ENCODE measurements at regions not wholly inside any gene's neighbourhood (a gene's known extent, or its start where the extent isn't known, plus 50 kb on each side); places are given as distances from the start of the nearest gene placed in this dataset.

DNA sequence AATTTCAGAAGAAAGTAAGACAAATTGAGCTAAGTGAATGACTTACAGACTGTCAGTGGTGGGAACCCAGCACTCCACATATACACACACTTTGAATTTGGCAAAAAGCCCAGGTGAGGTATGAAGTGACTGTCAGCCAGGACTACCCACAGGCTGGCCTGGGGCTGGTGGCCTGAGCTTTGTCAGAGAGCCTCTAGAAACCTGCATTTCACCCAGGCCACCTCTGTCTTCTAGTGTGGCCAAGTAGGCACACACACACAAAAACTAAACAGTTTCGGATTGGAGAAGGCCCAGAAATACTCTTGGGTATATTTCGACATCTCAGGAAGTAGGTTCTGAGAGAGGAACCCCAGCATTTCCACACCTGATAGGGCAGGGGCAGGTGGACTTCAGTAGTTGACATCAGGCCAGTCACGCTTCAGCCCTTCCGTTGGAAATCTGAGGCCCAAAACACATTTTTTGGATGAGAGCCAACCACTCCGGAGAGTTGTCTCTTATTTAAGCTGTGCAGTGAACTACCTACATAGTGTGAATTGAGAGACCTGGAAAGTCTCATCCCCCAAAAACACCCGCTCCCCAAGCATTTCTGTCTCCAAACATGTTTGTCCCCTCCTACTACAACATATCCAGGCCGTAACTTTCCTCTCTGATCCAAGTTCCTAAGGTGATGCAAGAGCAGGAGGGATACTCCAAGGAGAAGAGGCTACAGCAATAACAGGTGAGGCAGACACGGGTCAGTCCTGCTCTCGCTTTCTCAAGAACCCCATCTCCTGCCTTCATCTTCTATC is 167.2 kb upstream of the PROX1 start:
- H3K9me3 Mint-ChIP-seq: no peaks in the 10 kb centered on the region
- no peaks in the 10 kb centered on the region for H3K36me3 Mint-ChIP-seq (ENCODE audit: low read depth)
- no peaks in the 10 kb centered on the region for H3K4me1 Mint-ChIP-seq
- no peak overlapping the region for H3K4me3 Mint-ChIP-seq
- no peak for DNase-seq
- CTCF ChIA-PET: no interaction called here
- no peaks in the 10 kb centered on the region for H3K27me3 Mint-ChIP-seq
- POLR2A ChIA-PET: no interaction called here
- H3K27ac Mint-ChIP-seq: no peak overlapping the region

DNA sequence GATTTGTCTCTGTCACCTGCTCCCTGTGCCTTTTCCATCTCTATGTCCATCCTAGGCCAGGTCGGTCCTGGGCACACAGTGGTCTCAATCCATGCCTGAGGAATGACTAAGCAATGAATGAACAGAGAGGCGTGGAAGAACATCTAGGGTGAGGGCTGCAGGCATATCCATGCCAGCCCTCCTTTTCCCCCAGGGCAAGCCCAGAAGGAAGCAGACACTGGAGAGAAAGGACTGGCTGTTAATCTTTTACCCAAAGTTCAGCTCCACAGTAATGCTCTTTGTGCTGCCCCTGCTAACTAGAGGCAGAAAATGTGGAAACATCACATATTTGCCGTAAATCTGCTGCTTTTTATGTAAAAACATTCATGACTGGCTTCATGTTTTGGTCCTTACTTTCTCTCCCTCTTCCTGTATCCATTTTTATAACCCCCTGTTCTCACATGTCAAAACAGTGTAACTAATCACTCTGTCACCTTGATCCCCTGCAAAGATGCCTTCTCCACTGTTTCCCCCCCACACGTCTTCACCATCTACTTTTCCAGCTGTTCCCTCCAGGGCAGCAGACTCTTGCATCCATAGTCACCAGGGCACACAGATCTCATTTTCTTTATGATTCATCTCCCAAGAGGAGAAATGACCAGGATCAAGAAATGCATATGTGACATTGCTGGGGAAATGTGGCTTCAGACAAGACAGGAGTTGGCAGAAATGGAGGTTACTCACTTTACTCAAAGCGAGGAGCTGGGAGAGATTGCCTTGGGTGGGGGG is 166.4 kb upstream of the PROX1 start:
- Mint-ChIP-seq H3K4me3 (no peak overlapping the region), H3K9me3 (no peaks in the 10 kb centered on the region), H3K27ac (no peak overlapping the region), H3K27me3 (no peaks in the 10 kb centered on the region), H3K36me3 (ENCODE audit: low read depth) (no peaks in the 10 kb centered on the region), H3K4me1 (no peaks in the 10 kb centered on the region)
- CTCF ChIA-PET: no interaction called here
- POLR2A ChIA-PET: no interaction called here
- DNase-seq: no peak

- no peak for DNase-seq
- Mint-ChIP-seq H3K27me3 (no peaks in the 10 kb centered on the region), H3K4me1 (no peaks in the 10 kb centered on the region), H3K9me3 (no peaks in the 10 kb centered on the region), H3K36me3 (ENCODE audit: low read depth) (no peaks in the 10 kb centered on the region), H3K27ac (no peak overlapping the region), H3K4me3 (no peak overlapping the region)
- ChIA-PET CTCF (no interaction called here), POLR2A (no interaction called here)
Measured at GRCh38 chr1:213821943-213822334, 165.8 kb upstream of the PROX1 start.

DNA sequence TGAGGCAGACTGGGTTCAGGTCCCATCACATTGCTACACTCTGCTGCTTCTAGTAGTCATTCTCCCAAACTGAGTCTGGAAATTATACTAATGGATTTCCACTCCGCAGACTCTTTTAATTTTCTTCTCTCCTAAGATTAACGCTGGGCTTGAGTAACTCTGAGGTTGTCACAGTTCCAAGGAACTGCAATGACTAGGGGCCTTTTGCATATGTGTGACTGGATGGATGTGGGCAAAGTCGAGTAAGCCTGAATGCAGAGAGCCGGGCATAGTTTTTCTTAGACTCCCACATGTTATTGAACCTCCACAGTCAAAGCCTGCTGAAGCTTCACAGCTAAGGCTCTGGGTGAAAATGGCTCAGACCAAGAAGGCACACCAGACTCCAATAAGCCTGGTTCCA is 160.9 kb upstream of the PROX1 start:
- no peaks in the 10 kb centered on the region for H3K36me3 Mint-ChIP-seq (ENCODE audit: low read depth)
- H3K27ac Mint-ChIP-seq: no peak overlapping the region
- no peaks in the 10 kb centered on the region for H3K9me3 Mint-ChIP-seq
- DNase-seq: no peak
- ChIA-PET CTCF (no interaction called here), POLR2A (no interaction called here)
- H3K4me3 Mint-ChIP-seq: no peak overlapping the region
- H3K4me1 Mint-ChIP-seq: no peaks in the 10 kb centered on the region
- no peaks in the 10 kb centered on the region for H3K27me3 Mint-ChIP-seq

DNA sequence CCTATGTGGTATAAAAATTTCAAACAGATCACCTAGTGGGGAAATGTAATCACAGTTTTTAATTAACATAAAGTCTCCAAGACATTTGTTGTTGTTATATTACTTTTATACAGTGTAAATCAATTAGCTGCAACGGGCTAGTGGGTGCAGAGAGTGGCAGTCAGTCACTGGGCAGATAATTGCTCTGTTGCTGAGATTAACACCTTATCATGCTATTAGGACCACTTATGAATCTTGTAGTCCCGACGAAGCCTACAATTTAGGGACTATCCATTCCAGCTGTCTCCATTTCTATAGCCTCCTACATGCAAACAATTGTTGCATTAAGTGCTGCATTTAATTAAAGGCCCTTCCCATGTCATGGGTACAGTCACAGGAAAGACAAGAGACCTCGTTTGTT is 158.9 kb upstream of the PROX1 start:
- CTCF ChIA-PET: no interaction called here
- no peak overlapping the region for H3K27ac Mint-ChIP-seq
- DNase-seq: no peak
- no peaks in the 10 kb centered on the region for H3K4me1 Mint-ChIP-seq
- no peaks in the 10 kb centered on the region for H3K27me3 Mint-ChIP-seq
- peaks cover 2% of the 10 kb centered on the region for H3K9me3 Mint-ChIP-seq
- no peak overlapping the region for H3K4me3 Mint-ChIP-seq
- H3K36me3 Mint-ChIP-seq (ENCODE audit: low read depth): no peaks in the 10 kb centered on the region
- POLR2A ChIA-PET: no interaction called here

- H3K9me3 Mint-ChIP-seq: peaks cover 2% of the 10 kb centered on the region
- H3K27me3 Mint-ChIP-seq: no peaks in the 10 kb centered on the region
- no peaks in the 10 kb centered on the region for H3K4me1 Mint-ChIP-seq
- no peaks in the 10 kb centered on the region for H3K36me3 Mint-ChIP-seq (ENCODE audit: low read depth)
- ChIA-PET CTCF (no interaction called here), POLR2A (no interaction called here)
- H3K4me3 Mint-ChIP-seq: no peak overlapping the region
- H3K27ac Mint-ChIP-seq: no peak overlapping the region
- DNase-seq: no peak
Measured at GRCh38 chr1:213829780-213830179, 158.0 kb upstream of the PROX1 start.

- H3K36me3 Mint-ChIP-seq (ENCODE audit: low read depth): no peaks in the 10 kb centered on the region
- DNase-seq: no peak
- no peak overlapping the region for H3K4me3 Mint-ChIP-seq
- POLR2A ChIA-PET: no interaction called here
- peaks cover 2% of the 10 kb centered on the region for H3K9me3 Mint-ChIP-seq
- CTCF ChIA-PET: no interaction called here
- no peak overlapping the region for H3K27ac Mint-ChIP-seq
- H3K27me3 Mint-ChIP-seq: no peaks in the 10 kb centered on the region
- H3K4me1 Mint-ChIP-seq: no peaks in the 10 kb centered on the region
Measured at GRCh38 chr1:213830371-213830770, 157.4 kb upstream of the PROX1 start.

DNA sequence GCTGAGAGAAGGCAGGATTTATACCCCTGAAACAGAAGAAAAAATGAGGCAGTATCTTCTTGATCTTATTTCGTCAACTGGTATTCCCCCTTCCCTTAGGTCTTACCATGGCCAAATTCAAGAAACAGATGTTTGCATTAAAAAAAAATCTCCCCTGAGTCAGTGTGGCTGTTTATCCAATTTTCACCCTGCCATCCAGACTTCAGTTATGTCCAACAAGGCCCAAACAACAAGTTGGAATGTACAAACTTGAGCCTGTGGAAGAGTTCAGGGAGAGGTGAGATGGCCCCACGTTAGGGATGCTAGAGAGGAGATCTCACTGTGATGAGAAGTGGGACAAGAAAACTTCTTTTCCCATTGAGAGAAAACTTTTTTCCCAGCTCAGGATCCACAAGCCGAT is 147.2 kb upstream of the PROX1 start:
- DNase-seq: no peak
- Mint-ChIP-seq H3K27me3 (no peaks in the 10 kb centered on the region), H3K9me3 (no peaks in the 10 kb centered on the region), H3K36me3 (ENCODE audit: low read depth) (no peaks in the 10 kb centered on the region), H3K27ac (no peak overlapping the region), H3K4me3 (no peak overlapping the region), H3K4me1 (no peaks in the 10 kb centered on the region)
- CTCF ChIA-PET: no interaction called here
- POLR2A ChIA-PET: no interaction called here

DNA sequence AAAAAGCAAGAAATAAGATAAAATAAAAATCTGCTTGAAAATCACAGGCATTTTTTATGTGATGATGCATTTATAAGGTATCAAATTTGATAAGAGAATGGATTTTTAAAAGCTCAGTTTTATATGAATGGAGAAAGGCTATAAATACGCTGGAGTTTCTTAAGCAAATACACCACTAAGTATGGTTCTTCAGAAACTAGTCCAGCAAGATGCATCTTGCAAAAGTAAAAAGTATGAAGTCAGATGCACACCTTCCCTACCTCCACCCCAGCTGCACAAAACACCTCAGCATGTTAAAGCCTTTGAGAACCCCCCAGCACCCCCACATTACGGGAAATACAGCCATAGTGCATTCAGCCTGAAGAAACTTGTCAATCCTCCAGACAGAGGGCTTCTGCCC is 143.1 kb upstream of the PROX1 start:
- CTCF ChIA-PET: no interaction called here
- Mint-ChIP-seq H3K9me3 (no peaks in the 10 kb centered on the region), H3K4me3 (no peak overlapping the region), H3K36me3 (ENCODE audit: low read depth) (no peaks in the 10 kb centered on the region), H3K4me1 (no peaks in the 10 kb centered on the region), H3K27me3 (no peaks in the 10 kb centered on the region), H3K27ac (no peak overlapping the region)
- POLR2A ChIA-PET: no interaction called here
- DNase-seq: no peak

GRCh38 chr1:213852107-213852506 is 135.7 kb upstream of the PROX1 start:
- CTCF ChIA-PET: no interaction called here

DNA sequence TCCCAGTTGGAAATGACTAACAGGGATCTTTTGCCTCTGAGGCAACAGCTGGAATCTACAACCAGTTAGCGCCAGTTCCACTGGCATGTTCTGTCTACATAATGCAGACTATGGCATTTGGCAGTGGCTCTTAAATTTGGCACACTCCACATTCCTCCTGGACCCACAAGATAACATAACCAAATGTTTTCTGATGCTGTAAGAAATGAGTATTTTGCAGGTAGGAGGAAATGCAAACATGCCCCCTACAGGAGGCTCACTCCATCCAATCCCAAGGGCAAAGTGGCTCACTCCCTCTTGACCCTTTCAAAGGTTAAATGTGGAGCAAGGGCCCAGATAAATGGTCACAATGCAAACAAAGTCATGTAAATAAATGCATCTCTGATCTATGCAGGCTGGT is 129.2 kb upstream of the PROX1 start:
- H3K4me1 Mint-ChIP-seq: no peaks in the 10 kb centered on the region
- ChIA-PET POLR2A (no interaction called here), CTCF (no interaction called here)
- H3K36me3 Mint-ChIP-seq (ENCODE audit: low read depth): no peaks in the 10 kb centered on the region
- no peak overlapping the region for H3K27ac Mint-ChIP-seq
- H3K4me3 Mint-ChIP-seq: no peak overlapping the region
- no peaks in the 10 kb centered on the region for H3K9me3 Mint-ChIP-seq
- no peaks in the 10 kb centered on the region for H3K27me3 Mint-ChIP-seq
- DNase-seq: no peak

More at GRCh38 chr1:213852107-213852506, 135.7 kb upstream of the PROX1 start:
- H3K27ac Mint-ChIP-seq: no peak overlapping the region
- POLR2A ChIA-PET: no interaction called here
- no peak overlapping the region for H3K4me3 Mint-ChIP-seq
- no peak for DNase-seq
- no peaks in the 10 kb centered on the region for H3K36me3 Mint-ChIP-seq (ENCODE audit: low read depth)
- H3K27me3 Mint-ChIP-seq: no peaks in the 10 kb centered on the region
- no peaks in the 10 kb centered on the region for H3K9me3 Mint-ChIP-seq
- H3K4me1 Mint-ChIP-seq: no peaks in the 10 kb centered on the region

GRCh38 chr1:213861841-213862240 is 125.9 kb upstream of the PROX1 start:
- no peak for DNase-seq
- H3K4me1 Mint-ChIP-seq: no peaks in the 10 kb centered on the region
- H3K27me3 Mint-ChIP-seq: no peaks in the 10 kb centered on the region
- POLR2A ChIA-PET: no interaction called here
- no peaks in the 10 kb centered on the region for H3K9me3 Mint-ChIP-seq
- CTCF ChIA-PET: no interaction called here
- no peaks in the 10 kb centered on the region for H3K36me3 Mint-ChIP-seq (ENCODE audit: low read depth)
- no peak overlapping the region for H3K27ac Mint-ChIP-seq
- no peak overlapping the region for H3K4me3 Mint-ChIP-seq

DNA sequence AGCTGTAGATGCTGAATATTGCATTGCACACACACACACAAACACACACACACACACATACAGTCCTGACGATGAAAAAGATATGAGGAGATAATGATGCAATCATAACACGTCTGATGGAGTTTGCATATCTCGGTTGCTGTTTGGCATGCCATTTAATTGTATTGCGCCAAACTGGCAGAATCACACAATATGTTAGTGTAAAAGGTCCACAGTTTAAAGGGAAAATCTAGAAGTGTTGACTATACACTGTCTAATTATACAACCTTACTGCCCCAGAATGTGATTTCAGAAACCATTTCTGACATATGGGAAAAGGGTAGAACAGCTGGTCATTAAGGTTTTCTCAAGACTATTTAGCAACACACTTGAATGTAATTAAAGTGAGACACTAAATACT is 123.7 kb upstream of the PROX1 start:
- CTCF ChIA-PET: no interaction called here
- Mint-ChIP-seq H3K27ac (no peak overlapping the region), H3K27me3 (no peaks in the 10 kb centered on the region)

GRCh38 chr1:213868482-213868881 is 119.3 kb upstream of the PROX1 start:
- ChIA-PET CTCF (no interaction called here), POLR2A (no interaction called here)
- H3K4me1 Mint-ChIP-seq: no peaks in the 10 kb centered on the region

More for the DNA sequence above, 123.7 kb upstream of the PROX1 start:
- Mint-ChIP-seq H3K9me3 (no peaks in the 10 kb centered on the region), H3K4me1 (no peaks in the 10 kb centered on the region), H3K4me3 (no peak overlapping the region), H3K36me3 (ENCODE audit: low read depth) (no peaks in the 10 kb centered on the region)
- no peak for DNase-seq
- POLR2A ChIA-PET: no interaction called here

More at GRCh38 chr1:213868482-213868881, 119.3 kb upstream of the PROX1 start:
- DNase-seq: no peak
- Mint-ChIP-seq H3K27me3 (no peaks in the 10 kb centered on the region), H3K36me3 (ENCODE audit: low read depth) (no peaks in the 10 kb centered on the region), H3K27ac (no peak overlapping the region), H3K9me3 (no peaks in the 10 kb centered on the region), H3K4me3 (no peak overlapping the region)
